ENCODE measurements at regions not wholly inside any gene's neighbourhood (a gene's known extent, or its start where the extent isn't known, plus 50 kb on each side); places are given as distances from the start of the nearest gene placed in this dataset.

GRCh38 chr6:51415501-51415900, 596.8 kb downstream of the TFAP2B start:
- no peak overlapping the region for H3K4me3 ChIP-seq (ENCODE audit: low read depth, low read length, poor library complexity, severe bottlenecking)
- no peak overlapping the region for H3K27ac ChIP-seq (ENCODE audit: low read depth, low read length, poor library complexity, severe bottlenecking)
- no TSS peak for BruUV-seq (replicated peaks)
- no peaks in the 10 kb centered on the region for H3K4me1 ChIP-seq (ENCODE audit: insufficient read depth, low read length, poor library complexity, severe bottlenecking)
- H3K9me3 ChIP-seq (ENCODE audit: low read depth, low read length, poor library complexity, severe bottlenecking) = no peaks in the 10 kb centered on the region
- no peak for DNase-seq (ENCODE audit: low spot score)
- intact Hi-C loops (cut with micrococcal nuclease; ENCODE audit: unreplicated experiment) = no loop called here
- ChIA-PET CTCF (no interaction called here), POLR2A (ENCODE audit: low non-redundant PET) (no interaction called here)
- H3K36me3 ChIP-seq (ENCODE audit: insufficient read depth, low read length, poor library complexity, severe bottlenecking) = no peaks in the 10 kb centered on the region
- no peaks in the 10 kb centered on the region for H3K27me3 ChIP-seq (replicated peaks; ENCODE audit: insufficient read depth, low read depth, low read length, poor library complexity)
- TF ChIP-seq EZH2 (IDR thresholded peaks at IDR 0.05; ENCODE audit: borderline replicate concordance, low read depth, low read length, poor library complexity, severe bottlenecking) (no peak), CTCF (conservative IDR thresholded peaks at IDR 0.05; ENCODE audit: low read depth, low read length) (no peak)

- no peaks in the 10 kb centered on the region for H3K9me3 ChIP-seq (ENCODE audit: low read depth, low read length, poor library complexity, severe bottlenecking)
- no TSS peak for BruUV-seq (replicated peaks)
- H3K27ac ChIP-seq (ENCODE audit: low read depth, low read length, poor library complexity, severe bottlenecking) = no peak overlapping the region
- no peaks in the 10 kb centered on the region for H3K4me1 ChIP-seq (ENCODE audit: insufficient read depth, low read length, poor library complexity, severe bottlenecking)
- intact Hi-C loops (cut with micrococcal nuclease; ENCODE audit: unreplicated experiment) = no loop called here
- H3K4me3 ChIP-seq (ENCODE audit: low read depth, low read length, poor library complexity, severe bottlenecking) = no peak overlapping the region
- no peaks in the 10 kb centered on the region for H3K27me3 ChIP-seq (replicated peaks; ENCODE audit: insufficient read depth, low read depth, low read length, poor library complexity)
- DNase-seq (ENCODE audit: low spot score) = no peak
- ChIA-PET POLR2A (ENCODE audit: low non-redundant PET) (no interaction called here), CTCF (no interaction called here)
- no peak for TF ChIP-seq EZH2 (IDR thresholded peaks at IDR 0.05; ENCODE audit: borderline replicate concordance, low read depth, low read length, poor library complexity, severe bottlenecking)
- TF ChIP-seq CTCF (conservative IDR thresholded peaks at IDR 0.05; ENCODE audit: low read depth, low read length) = no peak
- no peaks in the 10 kb centered on the region for H3K36me3 ChIP-seq (ENCODE audit: insufficient read depth, low read length, poor library complexity, severe bottlenecking)
Measured at GRCh38 chr6:51429017-51429712, 610.5 kb downstream of the TFAP2B start.

GRCh38 chr6:51430589-51430988, 611.9 kb downstream of the TFAP2B start:
- intact Hi-C loops (cut with micrococcal nuclease; ENCODE audit: unreplicated experiment) = no loop called here
- BruUV-seq (replicated peaks) = no TSS peak
- TF ChIP-seq CTCF (conservative IDR thresholded peaks at IDR 0.05; ENCODE audit: low read depth, low read length) = no peak
- no peak for TF ChIP-seq EZH2 (IDR thresholded peaks at IDR 0.05; ENCODE audit: borderline replicate concordance, low read depth, low read length, poor library complexity, severe bottlenecking)

More at GRCh38 chr6:51430589-51430988, 611.9 kb downstream of the TFAP2B start:
- Histone ChIP-seq H3K36me3 (ENCODE audit: insufficient read depth, low read length, poor library complexity, severe bottlenecking) (no peaks in the 10 kb centered on the region), H3K4me3 (ENCODE audit: low read depth, low read length, poor library complexity, severe bottlenecking) (no peak overlapping the region), H3K9me3 (ENCODE audit: low read depth, low read length, poor library complexity, severe bottlenecking) (no peaks in the 10 kb centered on the region), H3K27me3 (replicated peaks; ENCODE audit: insufficient read depth, low read depth, low read length, poor library complexity) (no peaks in the 10 kb centered on the region), H3K4me1 (ENCODE audit: insufficient read depth, low read length, poor library complexity, severe bottlenecking) (no peaks in the 10 kb centered on the region), H3K27ac (ENCODE audit: low read depth, low read length, poor library complexity, severe bottlenecking) (no peak overlapping the region)
- ChIA-PET POLR2A (ENCODE audit: low non-redundant PET) (no interaction called here), CTCF (no interaction called here)
- DNase-seq (ENCODE audit: low spot score) = peak; percentile 60

Data from A673 (cell line).